ENCODE measurements at regions not wholly inside any gene's neighbourhood (a gene's known extent, or its start where the extent isn't known, plus 50 kb on each side); places are given as distances from the start of the nearest gene placed in this dataset.

GRCh38 chr17:54009502-54009901 lies 186.8 kb downstream of the KIF2B start:
- intact Hi-C loops (cut with DNase I; ENCODE audit: low total_unique reads): no loop called here
- H3K4me1 ChIP-seq: no peaks in the 10 kb centered on the region
- TF ChIP-seq POLR2A (IDR thresholded peaks at IDR 0.05): no peak
- TF ChIP-seq POLR2AphosphoS5 (IDR thresholded peaks at IDR 0.05): no peak
- WGBS, 5 donors: 69 to 82% (median 76%) methylated on average over 4 of the region's 4 CpGs
- DNase-seq: no peak
- no peaks in the 10 kb centered on the region for H3K27me3 ChIP-seq
- H3K4me3 ChIP-seq: no peak overlapping the region
- no peaks in the 10 kb centered on the region for H3K36me3 ChIP-seq
- H3K9me3 ChIP-seq: no peaks in the 10 kb centered on the region
- H3K27ac ChIP-seq: no peak overlapping the region

GRCh38 chr17:54013072-54013471 lies 190.3 kb downstream of the KIF2B start:
- Histone ChIP-seq H3K27ac (no peak overlapping the region), H3K4me1 (no peaks in the 10 kb centered on the region), H3K27me3 (no peaks in the 10 kb centered on the region), H3K4me3 (no peak overlapping the region), H3K36me3 (no peaks in the 10 kb centered on the region), H3K9me3 (peaks cover 0 to 5% (median 2%) of the 10 kb centered on the region in 4 donors)
- DNase-seq: no peak
- intact Hi-C loops (cut with DNase I; ENCODE audit: low total_unique reads): no loop called here
- 55 to 66% (median 60%) methylated on average over 2 of the region's 2 CpGs for WGBS, 5 donors
- no peak for TF ChIP-seq POLR2A (IDR thresholded peaks at IDR 0.05)
- TF ChIP-seq EP300 (IDR thresholded peaks at IDR 0.05): no peak
- no peak for TF ChIP-seq CTCF (IDR thresholded peaks at IDR 0.05)
- TF ChIP-seq POLR2AphosphoS5 (IDR thresholded peaks at IDR 0.05): no peak

- Histone ChIP-seq H3K27ac (no peak overlapping the region), H3K4me1 (no peaks in the 10 kb centered on the region), H3K4me3 (no peak overlapping the region), H3K27me3 (no peaks in the 10 kb centered on the region), H3K36me3 (no peaks in the 10 kb centered on the region), H3K9me3 (peaks cover 0 to 14% (median 2%) of the 10 kb centered on the region in 4 donors)
- TF ChIP-seq CTCF (IDR thresholded peaks at IDR 0.05): no peak
- no peak for TF ChIP-seq POLR2AphosphoS5 (IDR thresholded peaks at IDR 0.05)
- no peak for TF ChIP-seq EP300 (IDR thresholded peaks at IDR 0.05)
- TF ChIP-seq POLR2A (IDR thresholded peaks at IDR 0.05): no peak
- WGBS, 5 donors: 81 to 91% (median 88%) methylated on average over 2 of the region's 2 CpGs
- intact Hi-C loops (cut with DNase I; ENCODE audit: low total_unique reads): no loop called here
- no peak for DNase-seq
These were observed 193.0 kb downstream of the KIF2B start for GRCh38 chr17:54015734-54016133.

GRCh38 chr17:54021418-54021817 lies 198.7 kb downstream of the KIF2B start:
- Histone ChIP-seq H3K4me1 (no peaks in the 10 kb centered on the region), H3K9me3 (peaks cover 0 to 11% (median 0%) of the 10 kb centered on the region in 4 donors), H3K36me3 (no peaks in the 10 kb centered on the region), H3K27me3 (no peaks in the 10 kb centered on the region), H3K4me3 (no peak overlapping the region), H3K27ac (no peak overlapping the region)
- 86 to 96% (median 95%) methylated on average over 1 of the region's 1 CpG for WGBS, 5 donors
- no peak for DNase-seq
- TF ChIP-seq CTCF (IDR thresholded peaks at IDR 0.05) (no peak), POLR2A (IDR thresholded peaks at IDR 0.05) (no peak), EP300 (IDR thresholded peaks at IDR 0.05) (no peak), POLR2AphosphoS5 (IDR thresholded peaks at IDR 0.05) (no peak)
- intact Hi-C loops (cut with DNase I; ENCODE audit: low total_unique reads): no loop called here

- intact Hi-C loops (cut with DNase I; ENCODE audit: low total_unique reads): no loop called here
- DNase-seq: no peak
- Histone ChIP-seq H3K36me3 (no peaks in the 10 kb centered on the region), H3K9me3 (peaks cover 0 to 6% (median 0%) of the 10 kb centered on the region in 4 donors), H3K27me3 (no peaks in the 10 kb centered on the region), H3K4me1 (no peaks in the 10 kb centered on the region), H3K27ac (no peak overlapping the region), H3K4me3 (no peak overlapping the region)
- TF ChIP-seq POLR2A (IDR thresholded peaks at IDR 0.05) (no peak), CTCF (IDR thresholded peaks at IDR 0.05) (no peak), EP300 (IDR thresholded peaks at IDR 0.05) (no peak), POLR2AphosphoS5 (IDR thresholded peaks at IDR 0.05) (no peak)
These were observed 206.4 kb downstream of the KIF2B start for GRCh38 chr17:54028986-54029580.

Data from stomach (tissue), 8 donors.